HEK293T (cell line): ENCODE measurements at regions not wholly inside any gene's neighbourhood (a gene's known extent, or its start where the extent isn't known, plus 50 kb on each side); places are given as distances from the start of the nearest gene placed in this dataset.

Experiments used
- ARNT ChIP-seq: fragments of 450-650 bp; IDR thresholded peaks from 2 replicates; pipeline ENCODE4 v1.6.1; 2017; ENCODE audit warnings: mild to moderate bottlenecking
- FOXK2 ChIP-seq: fragments of 450-650 bp; IDR thresholded peaks from 2 replicates; pipeline ENCODE4 v1.6.1; 2016; ENCODE audit warnings: mild to moderate bottlenecking
- FOXM1 ChIP-seq: fragments of 450-650 bp; IDR thresholded peaks from 2 replicates; pipeline ENCODE4 v1.6.1; 2017; ENCODE audit warnings: mild to moderate bottlenecking, borderline replicate concordance
- TARDBP ChIP-seq: fragments of 450-650 bp; IDR thresholded peaks from 2 replicates; pipeline ENCODE4 v1.6.1; 2016

DNA sequence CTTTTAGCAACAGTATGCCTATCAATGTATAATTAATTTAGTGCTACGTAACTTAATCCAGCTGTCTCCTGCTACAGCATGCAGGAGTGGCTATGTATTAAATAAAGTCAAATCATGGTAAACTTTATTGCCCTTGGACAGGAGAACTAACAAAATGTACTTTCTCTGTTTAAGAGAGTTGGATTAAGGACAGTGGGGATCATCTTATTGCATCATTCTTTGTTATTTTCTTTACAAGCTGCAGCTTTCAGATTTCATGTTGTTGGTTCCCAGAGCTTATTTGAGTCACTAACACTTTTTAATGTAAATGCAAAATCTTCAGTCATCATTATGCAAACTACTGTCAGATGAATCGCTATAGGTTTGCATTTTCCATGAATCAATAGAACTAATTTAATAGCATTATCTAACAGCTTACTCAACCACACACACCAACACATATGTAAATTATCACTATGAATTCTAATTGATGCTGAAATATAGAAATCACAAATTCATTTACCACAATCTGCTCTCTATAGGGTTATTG, 424.7 kb downstream of the MMUT start:
- TF ChIP-seq FOXM1 (no peak), FOXK2 (no peak), TARDBP (no peak), ARNT (no peak)
